T-helper 2 cell treated with Interferon-gamma antibody and Interleukin-4, amounts not matched to agents 5 μg/mL and 100 μg/mL, for 36 hours (primary cell): ENCODE measurements at regions not wholly inside any gene's neighbourhood (a gene's known extent, or its start where the extent isn't known, plus 50 kb on each side); places are given as distances from the start of the nearest gene placed in this dataset.

Experiments
- DNase-seq: peaks from one replicate; pipeline ENCODE4 v3.0.0; 2021; ENCODE audit warnings: low spot score
- H3K27ac Mint-ChIP-seq: one replicate; pipeline ENCODE4 v1.8.0; 2021; ENCODE audit warnings: mild to moderate bottlenecking, mixed read lengths
- H3K27me3 Mint-ChIP-seq: one replicate; pipeline ENCODE4 v1.8.0; 2021; ENCODE audit warnings: low read depth, mixed read lengths
- H3K36me3 Mint-ChIP-seq: one replicate; pipeline ENCODE4 v1.8.0; 2021; ENCODE audit warnings: low read depth, mixed read lengths
- H3K4me1 Mint-ChIP-seq: one replicate; pipeline ENCODE4 v1.8.0; 2021; ENCODE audit warnings: low read depth, mixed read lengths
- H3K4me3 Mint-ChIP-seq: one replicate; pipeline ENCODE4 v1.8.0; 2022; ENCODE audit warnings: mild to moderate bottlenecking, moderate library complexity, mixed read lengths
- H3K9me3 Mint-ChIP-seq: one replicate; pipeline ENCODE4 v1.8.0; 2021; ENCODE audit warnings: mixed read lengths

- Mint-ChIP-seq H3K9me3 (no peaks in the 10 kb centered on the region), H3K27ac (no peak overlapping the region), H3K36me3 (no peaks in the 10 kb centered on the region), H3K27me3 (peaks cover 13% of the 10 kb centered on the region), H3K4me1 (no peaks in the 10 kb centered on the region), H3K4me3 (no peak overlapping the region)
- no peak for DNase-seq
These were observed 63.2 kb downstream of the NENF start for GRCh38 chr1:212495766-212496494.

- Mint-ChIP-seq H3K4me1 (no peaks in the 10 kb centered on the region), H3K9me3 (no peaks in the 10 kb centered on the region), H3K27ac (no peak overlapping the region), H3K4me3 (no peak overlapping the region), H3K36me3 (no peaks in the 10 kb centered on the region), H3K27me3 (peaks cover 11% of the 10 kb centered on the region)
- no peak for DNase-seq
These were observed 64.0 kb downstream of the NENF start for GRCh38 chr1:212496682-212497081.

GRCh38 chr1:212497553-212497952, 64.8 kb downstream of the NENF start:
- no peak for DNase-seq
- Mint-ChIP-seq H3K27ac (no peak overlapping the region), H3K27me3 (peaks cover 8% of the 10 kb centered on the region), H3K36me3 (no peaks in the 10 kb centered on the region), H3K4me1 (no peaks in the 10 kb centered on the region), H3K9me3 (no peaks in the 10 kb centered on the region), H3K4me3 (no peak overlapping the region)

GRCh38 chr1:212498283-212499040, 65.7 kb downstream of the NENF start:
- Mint-ChIP-seq H3K27ac (no peak overlapping the region), H3K4me3 (no peak overlapping the region), H3K36me3 (no peaks in the 10 kb centered on the region), H3K9me3 (no peaks in the 10 kb centered on the region), H3K4me1 (no peaks in the 10 kb centered on the region), H3K27me3 (peaks cover 8% of the 10 kb centered on the region)
- DNase-seq, result no peak

GRCh38 chr1:212500351-212500750, 67.6 kb downstream of the NENF start:
- Mint-ChIP-seq H3K4me3 (no peak overlapping the region), H3K27me3 (peaks cover 8% of the 10 kb centered on the region), H3K4me1 (no peaks in the 10 kb centered on the region), H3K36me3 (no peaks in the 10 kb centered on the region), H3K27ac (no peak overlapping the region), H3K9me3 (no peaks in the 10 kb centered on the region)
- no peak for DNase-seq

GRCh38 chr1:212500983-212501382, 68.3 kb downstream of the NENF start:
- H3K27me3 Mint-ChIP-seq, result peaks cover 7% of the 10 kb centered on the region
- no peaks in the 10 kb centered on the region for H3K9me3 Mint-ChIP-seq
- H3K27ac Mint-ChIP-seq, result no peak overlapping the region
- H3K4me3 Mint-ChIP-seq, result no peak overlapping the region
- H3K36me3 Mint-ChIP-seq, result no peaks in the 10 kb centered on the region
- H3K4me1 Mint-ChIP-seq, result no peaks in the 10 kb centered on the region
- DNase-seq, result no peak

GRCh38 chr1:212503714-212504113, 71.0 kb downstream of the NENF start:
- H3K36me3 Mint-ChIP-seq, result no peaks in the 10 kb centered on the region
- DNase-seq, result no peak
- H3K4me1 Mint-ChIP-seq, result no peaks in the 10 kb centered on the region
- no peak overlapping the region for H3K4me3 Mint-ChIP-seq
- no peaks in the 10 kb centered on the region for H3K9me3 Mint-ChIP-seq
- H3K27me3 Mint-ChIP-seq, result peaks cover 3% of the 10 kb centered on the region
- no peak overlapping the region for H3K27ac Mint-ChIP-seq

GRCh38 chr1:212504171-212504803, 71.6 kb downstream of the NENF start:
- H3K4me3 Mint-ChIP-seq, result no peak overlapping the region
- DNase-seq, result no peak
- H3K9me3 Mint-ChIP-seq, result no peaks in the 10 kb centered on the region
- H3K27ac Mint-ChIP-seq, result no peak overlapping the region
- H3K27me3 Mint-ChIP-seq, result peaks cover 7% of the 10 kb centered on the region
- H3K36me3 Mint-ChIP-seq, result no peaks in the 10 kb centered on the region
- no peaks in the 10 kb centered on the region for H3K4me1 Mint-ChIP-seq

- H3K27ac Mint-ChIP-seq, result no peak overlapping the region
- DNase-seq, result no peak
- no peak overlapping the region for H3K4me3 Mint-ChIP-seq
- H3K9me3 Mint-ChIP-seq, result no peaks in the 10 kb centered on the region
- H3K27me3 Mint-ChIP-seq, result peaks cover 18% of the 10 kb centered on the region
- H3K4me1 Mint-ChIP-seq, result no peaks in the 10 kb centered on the region
- no peaks in the 10 kb centered on the region for H3K36me3 Mint-ChIP-seq
These were observed 73.9 kb downstream of the NENF start for GRCh38 chr1:212506666-212507065.

- DNase-seq, result no peak
- Mint-ChIP-seq H3K4me1 (no peaks in the 10 kb centered on the region), H3K27ac (no peak overlapping the region), H3K36me3 (no peaks in the 10 kb centered on the region), H3K27me3 (peaks cover 25% of the 10 kb centered on the region), H3K9me3 (no peaks in the 10 kb centered on the region), H3K4me3 (no peak overlapping the region)
These were observed 74.6 kb downstream of the NENF start for GRCh38 chr1:212507369-212507768.

GRCh38 chr1:212512816-212513559, 80.3 kb downstream of the NENF start:
- no peak overlapping the region for H3K27ac Mint-ChIP-seq
- no peak overlapping the region for H3K4me3 Mint-ChIP-seq
- DNase-seq, result no peak
- no peaks in the 10 kb centered on the region for H3K9me3 Mint-ChIP-seq
- no peaks in the 10 kb centered on the region for H3K36me3 Mint-ChIP-seq
- no peaks in the 10 kb centered on the region for H3K4me1 Mint-ChIP-seq
- peaks cover 64% of the 10 kb centered on the region for H3K27me3 Mint-ChIP-seq

- Mint-ChIP-seq H3K27ac (no peak overlapping the region), H3K9me3 (no peaks in the 10 kb centered on the region)
These were observed 80.9 kb downstream of the NENF start for GRCh38 chr1:212513586-212513985.

GRCh38 chr1:212514056-212514614, 81.4 kb downstream of the NENF start:
- Mint-ChIP-seq H3K27me3 (peaks cover 58% of the 10 kb centered on the region), H3K27ac (no peak overlapping the region), H3K9me3 (no peaks in the 10 kb centered on the region), H3K4me1 (no peaks in the 10 kb centered on the region), H3K4me3 (no peak overlapping the region), H3K36me3 (no peaks in the 10 kb centered on the region)
- no peak for DNase-seq

More at GRCh38 chr1:212513586-212513985, 80.9 kb downstream of the NENF start:
- Mint-ChIP-seq H3K36me3 (no peaks in the 10 kb centered on the region), H3K27me3 (peaks cover 62% of the 10 kb centered on the region), H3K4me3 (no peak overlapping the region), H3K4me1 (no peaks in the 10 kb centered on the region)
- no peak for DNase-seq
